ENCODE measurements at regions not wholly inside any gene's neighbourhood (a gene's known extent, or its start where the extent isn't known, plus 50 kb on each side); places are given as distances from the start of the nearest gene placed in this dataset.

- peaks cover 3% of the 10 kb centered on the region for H3K27me3 Mint-ChIP-seq
- no peaks in the 10 kb centered on the region for H3K36me3 Mint-ChIP-seq (ENCODE audit: low read depth)
- ChIA-PET POLR2A (no interaction called here), CTCF (no interaction called here)
- no peaks in the 10 kb centered on the region for H3K9me3 Mint-ChIP-seq
- no peak for DNase-seq
- ATAC-seq: no peak
- no peaks in the 10 kb centered on the region for H3K4me1 Mint-ChIP-seq (ENCODE audit: low read depth)
- H3K27ac Mint-ChIP-seq: no peak overlapping the region
- intact Hi-C loops (cut with micrococcal nuclease): no loop called here
- no peak for TF ChIP-seq CTCF (IDR thresholded peaks at IDR 0.05)
- H3K4me3 Mint-ChIP-seq: no peak overlapping the region
These were observed 93.2 kb upstream of the AKIRIN2 start for GRCh38 chr6:87794922-87795885.

GRCh38 chr6:87793315-87793714 lies 91.3 kb upstream of the AKIRIN2 start:
- no peak for TF ChIP-seq CTCF (IDR thresholded peaks at IDR 0.05)

GRCh38 chr6:87791982-87792381 lies 89.9 kb upstream of the AKIRIN2 start:
- no peak overlapping the region for H3K27ac Mint-ChIP-seq
- TF ChIP-seq CTCF (IDR thresholded peaks at IDR 0.05): no peak
- CTCF ChIA-PET: no interaction called here

More at GRCh38 chr6:87793315-87793714, 91.3 kb upstream of the AKIRIN2 start:
- intact Hi-C loops (cut with micrococcal nuclease): no loop called here
- no peaks in the 10 kb centered on the region for H3K4me1 Mint-ChIP-seq (ENCODE audit: low read depth)
- POLR2A ChIA-PET: no interaction called here
- H3K4me3 Mint-ChIP-seq: no peak overlapping the region
- ATAC-seq (no peak), DNase-seq (no peak)
- H3K27me3 Mint-ChIP-seq: peaks cover 7% of the 10 kb centered on the region
- no peaks in the 10 kb centered on the region for H3K36me3 Mint-ChIP-seq (ENCODE audit: low read depth)
- CTCF ChIA-PET: no interaction called here
- no peak overlapping the region for H3K27ac Mint-ChIP-seq
- no peaks in the 10 kb centered on the region for H3K9me3 Mint-ChIP-seq

GRCh38 chr6:87791485-87791884 lies 89.5 kb upstream of the AKIRIN2 start:
- ChIA-PET POLR2A (no interaction called here), CTCF (no interaction called here)
- intact Hi-C loops (cut with micrococcal nuclease): no loop called here
- H3K27ac Mint-ChIP-seq: no peak overlapping the region
- no peaks in the 10 kb centered on the region for H3K9me3 Mint-ChIP-seq
- no peaks in the 10 kb centered on the region for H3K4me1 Mint-ChIP-seq (ENCODE audit: low read depth)
- ATAC-seq (no peak), DNase-seq (no peak)
- H3K4me3 Mint-ChIP-seq: no peak overlapping the region
- TF ChIP-seq CTCF (IDR thresholded peaks at IDR 0.05): no peak
- H3K36me3 Mint-ChIP-seq (ENCODE audit: low read depth): no peaks in the 10 kb centered on the region
- H3K27me3 Mint-ChIP-seq: peaks cover 7% of the 10 kb centered on the region

More at GRCh38 chr6:87791982-87792381, 89.9 kb upstream of the AKIRIN2 start:
- POLR2A ChIA-PET: no interaction called here
- Mint-ChIP-seq H3K36me3 (ENCODE audit: low read depth) (no peaks in the 10 kb centered on the region), H3K4me1 (ENCODE audit: low read depth) (no peaks in the 10 kb centered on the region), H3K4me3 (no peak overlapping the region), H3K27me3 (peaks cover 7% of the 10 kb centered on the region), H3K9me3 (no peaks in the 10 kb centered on the region)
- intact Hi-C loops (cut with micrococcal nuclease): no loop called here
- no peak for DNase-seq
- no peak for ATAC-seq

GRCh38 chr6:87791029-87791428 lies 89.0 kb upstream of the AKIRIN2 start:
- intact Hi-C loops (cut with micrococcal nuclease): no loop called here
- ATAC-seq: no peak

More at GRCh38 chr6:87791029-87791428, 89.0 kb upstream of the AKIRIN2 start:
- no peaks in the 10 kb centered on the region for H3K36me3 Mint-ChIP-seq (ENCODE audit: low read depth)
- H3K4me1 Mint-ChIP-seq (ENCODE audit: low read depth): no peaks in the 10 kb centered on the region
- ChIA-PET CTCF (no interaction called here), POLR2A (no interaction called here)
- no peak for DNase-seq
- TF ChIP-seq CTCF (IDR thresholded peaks at IDR 0.05): no peak
- H3K27ac Mint-ChIP-seq: no peak overlapping the region
- H3K27me3 Mint-ChIP-seq: peaks cover 7% of the 10 kb centered on the region
- no peak overlapping the region for H3K4me3 Mint-ChIP-seq
- H3K9me3 Mint-ChIP-seq: no peaks in the 10 kb centered on the region
